ENCODE measurements at regions not wholly inside any gene's neighbourhood (a gene's known extent, or its start where the extent isn't known, plus 50 kb on each side); places are given as distances from the start of the nearest gene placed in this dataset.
"Not testable (repeated sequence)": the region's sequence is repeated elsewhere in the genome, so short reads cannot be mapped to it uniquely, and the experiment has no call there.

GRCh38 chr5:1985781-1986180 lies 103.1 kb upstream of the IRX4 start:
- H3K9me3 ChIP-seq (ENCODE audit: insufficient read depth, low read length) = no peaks in the 10 kb centered on the region
- no peak for TF ChIP-seq EZH2phosphoT487 (IDR thresholded peaks at IDR 0.05; ENCODE audit: low read depth)
- TF ChIP-seq CTCF (IDR thresholded peaks at IDR 0.05; ENCODE audit: low read depth, low read length) = no peak
- no peaks in the 10 kb centered on the region for H3K36me3 ChIP-seq (replicated peaks; ENCODE audit: low read depth, low read length)
- H4K20me1 ChIP-seq (ENCODE audit: insufficient read depth, low read length) = no peaks in the 10 kb centered on the region
- no peaks in the 10 kb centered on the region for H3K4me1 ChIP-seq (ENCODE audit: low read length)
- H3K27me3 ChIP-seq (ENCODE audit: low read depth, low read length) = no peaks in the 10 kb centered on the region
- no peak overlapping the region for H3K4me3 ChIP-seq (ENCODE audit: low read length)
- H3K4me2 ChIP-seq (ENCODE audit: low read length) = no peak overlapping the region
- H2AFZ ChIP-seq (ENCODE audit: low read depth, low read length) = no peak overlapping the region
- H3K27ac ChIP-seq (ENCODE audit: low read length) = no peak overlapping the region
- no peak overlapping the region for H3K9ac ChIP-seq (ENCODE audit: low read length)
- H3K79me2 ChIP-seq (ENCODE audit: low read length) = no peaks in the 10 kb centered on the region

DNA sequence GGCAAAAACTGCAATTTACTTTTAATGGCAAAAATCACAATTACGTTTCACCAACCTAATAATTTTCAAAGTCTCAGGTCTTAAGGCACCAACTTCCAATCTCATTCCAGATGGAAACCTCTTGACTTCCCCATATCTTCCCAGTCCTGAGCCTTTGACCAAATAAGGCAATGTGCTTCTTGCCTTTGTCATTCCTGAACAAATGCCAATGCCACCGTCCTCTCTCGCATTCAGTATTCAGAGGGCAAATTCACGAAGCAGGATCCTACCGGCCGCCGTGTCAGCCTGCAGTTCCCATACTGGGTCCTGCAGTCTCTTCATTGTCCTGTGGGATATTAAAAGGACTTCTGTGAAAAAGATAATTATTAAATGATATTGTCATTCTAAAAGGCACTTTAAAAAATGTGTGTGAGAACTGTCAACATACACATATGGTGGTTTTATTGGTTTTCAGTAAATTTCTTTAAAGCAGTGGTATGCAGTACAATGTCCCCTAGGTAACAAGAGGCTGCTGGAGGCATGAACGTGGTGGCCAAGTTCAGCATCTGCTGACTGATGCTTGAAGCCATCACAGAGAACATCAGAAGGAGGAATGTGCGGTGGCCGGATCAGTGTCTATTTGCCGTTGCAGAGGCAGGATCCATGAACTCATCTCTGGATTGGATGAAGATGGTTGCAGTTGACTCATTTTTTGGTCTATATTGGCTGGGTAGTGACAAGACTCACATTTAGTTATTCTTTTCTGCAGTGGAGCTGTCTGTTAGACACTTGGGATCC lies 101.4 kb upstream of the IRX4 start:
- Histone ChIP-seq H3K36me3 (replicated peaks; ENCODE audit: low read depth, low read length) (no peaks in the 10 kb centered on the region), H3K9me3 (ENCODE audit: insufficient read depth, low read length) (no peaks in the 10 kb centered on the region), H3K4me2 (ENCODE audit: low read length) (no peak overlapping the region), H3K27me3 (ENCODE audit: low read depth, low read length) (no peaks in the 10 kb centered on the region), H3K27ac (ENCODE audit: low read length) (no peak overlapping the region), H3K4me3 (ENCODE audit: low read length) (no peak overlapping the region), H3K4me1 (ENCODE audit: low read length) (no peaks in the 10 kb centered on the region), H3K79me2 (ENCODE audit: low read length) (no peaks in the 10 kb centered on the region), H4K20me1 (ENCODE audit: insufficient read depth, low read length) (no peaks in the 10 kb centered on the region), H2AFZ (ENCODE audit: low read depth, low read length) (no peak overlapping the region), H3K9ac (ENCODE audit: low read length) (no peak overlapping the region)
- TF ChIP-seq CTCF (IDR thresholded peaks at IDR 0.05; ENCODE audit: low read depth, low read length) = no peak
- no peak for TF ChIP-seq EZH2phosphoT487 (IDR thresholded peaks at IDR 0.05; ENCODE audit: low read depth)

- Histone ChIP-seq H3K4me2 (ENCODE audit: low read length) (no peak overlapping the region), H3K9ac (ENCODE audit: low read length) (no peak overlapping the region), H3K4me3 (ENCODE audit: low read length) (no peak overlapping the region), H4K20me1 (ENCODE audit: insufficient read depth, low read length) (no peaks in the 10 kb centered on the region), H3K27me3 (ENCODE audit: low read depth, low read length) (no peaks in the 10 kb centered on the region), H3K9me3 (ENCODE audit: insufficient read depth, low read length) (no peaks in the 10 kb centered on the region), H3K36me3 (replicated peaks; ENCODE audit: low read depth, low read length) (no peaks in the 10 kb centered on the region), H3K4me1 (ENCODE audit: low read length) (no peaks in the 10 kb centered on the region), H2AFZ (ENCODE audit: low read depth, low read length) (no peak overlapping the region), H3K27ac (ENCODE audit: low read length) (no peak overlapping the region), H3K79me2 (ENCODE audit: low read length) (no peaks in the 10 kb centered on the region)
- TF ChIP-seq CTCF (IDR thresholded peaks at IDR 0.05; ENCODE audit: low read depth, low read length) (no peak), EZH2phosphoT487 (IDR thresholded peaks at IDR 0.05; ENCODE audit: low read depth) (no peak)
Observed at GRCh38 chr5:1983401-1983800, 100.7 kb upstream of the IRX4 start.

- not testable (repeated sequence) for H2AFZ ChIP-seq (ENCODE audit: low read depth, low read length); H3K4me2 ChIP-seq (ENCODE audit: low read length); H3K9ac ChIP-seq (ENCODE audit: low read length); H3K4me1 ChIP-seq (ENCODE audit: low read length); H4K20me1 ChIP-seq (ENCODE audit: insufficient read depth, low read length); H3K27ac ChIP-seq (ENCODE audit: low read length); H3K36me3 ChIP-seq (replicated peaks; ENCODE audit: low read depth, low read length); H3K79me2 ChIP-seq (ENCODE audit: low read length); H3K4me3 ChIP-seq (ENCODE audit: low read length); H3K27me3 ChIP-seq (ENCODE audit: low read depth, low read length); H3K9me3 ChIP-seq (ENCODE audit: insufficient read depth, low read length)
Observed at GRCh38 chr5:1982561-1982960, 99.8 kb upstream of the IRX4 start.

Data from OCI-LY3 (cell line).